Astrocyte (in vitro differentiated cells and primary cell): ENCODE measurements at regions not wholly inside any gene's neighbourhood (a gene's known extent, or its start where the extent isn't known, plus 50 kb on each side); places are given as distances from the start of the nearest gene placed in this dataset.

Experiments used
- DNase-seq: peaks from one replicate; pipeline ENCODE4 v3.0.0-alpha.2; 2010; ENCODE audit warnings: low read depth
- FAIRE-seq: peaks from 2 replicates; lab custom pipeline; 2011; peaks lifted over from hg19 to GRCh38; lab: Jason Lieb, UNC
- H2AFZ ChIP-seq: 2 replicates; pipeline ENCODE4 v1.6.0; 2012; ENCODE audit warnings: low read depth, low read length, inconsistent platforms
- H3K27ac ChIP-seq: 2 replicates; pipeline ENCODE4 v1.5.1; 2011; ENCODE audit warnings: low read depth, low read length, inconsistent platforms
- H3K27me3 ChIP-seq: 2 replicates; pipeline ENCODE4 v1.6.0; 2011; ENCODE audit warnings: low read length, inconsistent platforms; ENCODE audit not compliant: insufficient read depth
- H3K36me3 ChIP-seq: 2 replicates; pipeline ENCODE4 v1.5.1; 2011; ENCODE audit warnings: low read length, inconsistent platforms; ENCODE audit not compliant: insufficient read depth
- H3K4me1 ChIP-seq: 2 replicates; pipeline ENCODE4 v1.5.1; 2011; ENCODE audit warnings: low read length, inconsistent platforms; ENCODE audit not compliant: insufficient read depth
- H3K4me2 ChIP-seq: 2 replicates; pipeline ENCODE4 v1.6.0; 2012; ENCODE audit warnings: low read length, inconsistent platforms
- H3K4me3 ChIP-seq: 2 replicates; pipeline ENCODE4 v1.5.1; 2011; ENCODE audit warnings: low read depth, mild to moderate bottlenecking, low read length, inconsistent platforms; ENCODE audit not compliant: insufficient read depth
- H3K79me2 ChIP-seq: 2 replicates; pipeline ENCODE4 v1.6.0; 2012; ENCODE audit warnings: mild to moderate bottlenecking, low read length, inconsistent platforms; ENCODE audit not compliant: insufficient read depth
- H3K9ac ChIP-seq: 2 replicates; pipeline ENCODE4 v1.6.0; 2012; ENCODE audit warnings: mild to moderate bottlenecking, low read length, inconsistent platforms
- H3K9me3 ChIP-seq: 2 replicates; pipeline ENCODE4 v1.5.1; 2012; ENCODE audit warnings: low read depth, mild to moderate bottlenecking, low read length, inconsistent platforms; ENCODE audit not compliant: insufficient read depth
- H4K20me1 ChIP-seq: 2 replicates; pipeline ENCODE4 v1.6.0; 2012; ENCODE audit warnings: low read length, inconsistent platforms; ENCODE audit not compliant: insufficient read depth
- H3K27ac Mint-ChIP-seq: one replicate; pipeline ENCODE4 v1.8.0; 2021; ENCODE audit warnings: mild to moderate bottlenecking, mixed read lengths; ENCODE audit not compliant: unreplicated experiment
- H3K27me3 Mint-ChIP-seq: one replicate; pipeline ENCODE4 v1.8.0; 2021; ENCODE audit warnings: low read depth, mixed read lengths; ENCODE audit not compliant: unreplicated experiment
- H3K36me3 Mint-ChIP-seq: one replicate; pipeline ENCODE4 v1.8.0; 2021; ENCODE audit warnings: low read depth, mixed read lengths; ENCODE audit not compliant: unreplicated experiment
- H3K4me1 Mint-ChIP-seq: one replicate; pipeline ENCODE4 v1.8.0; 2021; ENCODE audit warnings: low read depth, mixed read lengths; ENCODE audit not compliant: unreplicated experiment
- H3K4me3 Mint-ChIP-seq: one replicate; pipeline ENCODE4 v1.8.0; 2021; ENCODE audit warnings: mild to moderate bottlenecking, moderate library complexity, mixed read lengths; ENCODE audit not compliant: unreplicated experiment
- H3K9me3 Mint-ChIP-seq: one replicate; pipeline ENCODE4 v1.8.0; 2021; ENCODE audit warnings: mild to moderate bottlenecking, mixed read lengths; ENCODE audit not compliant: unreplicated experiment
- CTCF ChIP-seq: IDR thresholded peaks from 2 replicates; pipeline ENCODE4 v1.5.1; 2011; ENCODE audit warnings: low read depth, mild to moderate bottlenecking, inconsistent platforms, low read length, moderate library complexity; ENCODE audit not compliant: insufficient read depth
- EZH2 ChIP-seq: IDR thresholded peaks from 2 replicates; pipeline ENCODE4 v1.6.1; 2012; ENCODE audit warnings: mild to moderate bottlenecking, low read length, inconsistent platforms; ENCODE audit not compliant: insufficient read depth

DNA sequence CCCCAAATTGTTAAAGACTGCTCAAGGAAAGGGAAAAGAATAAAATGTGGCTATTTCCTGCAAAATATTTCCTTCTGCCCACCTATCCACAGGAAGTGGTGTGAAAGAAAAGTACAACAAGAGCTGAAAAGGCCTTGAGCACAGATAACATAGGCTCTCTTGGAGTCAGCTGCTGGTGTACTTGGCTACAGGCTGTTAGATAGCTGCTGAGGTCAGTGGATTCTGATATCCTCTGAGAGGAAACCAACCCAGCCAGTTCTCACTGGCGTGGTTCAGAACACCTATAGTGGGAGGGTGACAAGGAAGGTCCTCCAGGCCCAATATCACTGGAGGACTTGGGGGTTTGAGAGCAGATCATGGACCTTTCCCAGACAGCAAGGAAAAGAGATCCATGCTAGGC is 124.4 kb upstream of the GAP43 start:
- Mint-ChIP-seq H3K27ac (no peak overlapping the region), H3K4me1 (peaks cover 8% of the 10 kb centered on the region), H3K9me3 (peaks cover 11% of the 10 kb centered on the region), H3K4me3 (no peak overlapping the region), H3K27me3 (peaks cover 2% of the 10 kb centered on the region), H3K36me3 (peaks cover 3% of the 10 kb centered on the region)
- Histone ChIP-seq H3K4me1 (no peaks in the 10 kb centered on the region), H3K4me3 (no peak overlapping the region), H4K20me1 (no peaks in the 10 kb centered on the region), H3K9me3 (peaks cover 4% of the 10 kb centered on the region), H3K27me3 (no peaks in the 10 kb centered on the region), H3K4me2 (no peak overlapping the region), H3K27ac (no peak overlapping the region), H3K79me2 (no peaks in the 10 kb centered on the region), H3K36me3 (no peaks in the 10 kb centered on the region), H2AFZ (no peak overlapping the region), H3K9ac (no peak overlapping the region)
- no peak for DNase-seq
- no peak for FAIRE-seq
- TF ChIP-seq EZH2 (no peak), CTCF (no peak)

GRCh38 chr3:115499666-115500065 is 123.6 kb upstream of the GAP43 start:
- H3K4me1 ChIP-seq: no peaks in the 10 kb centered on the region
- H3K4me3 ChIP-seq: no peak overlapping the region
- H3K4me1 Mint-ChIP-seq: peaks cover 8% of the 10 kb centered on the region
- no peaks in the 10 kb centered on the region for H3K27me3 ChIP-seq
- H2AFZ ChIP-seq: no peak overlapping the region
- peaks cover 2% of the 10 kb centered on the region for H3K27me3 Mint-ChIP-seq
- no peak overlapping the region for H3K4me2 ChIP-seq
- H3K9ac ChIP-seq: no peak overlapping the region
- H3K27ac ChIP-seq: no peak overlapping the region
- no peak for TF ChIP-seq CTCF
- TF ChIP-seq EZH2: no peak
- FAIRE-seq: no peak
- no peaks in the 10 kb centered on the region for H3K36me3 ChIP-seq
- H3K36me3 Mint-ChIP-seq: peaks cover 2% of the 10 kb centered on the region
- no peak overlapping the region for H3K4me3 Mint-ChIP-seq
- H4K20me1 ChIP-seq: no peaks in the 10 kb centered on the region
- H3K79me2 ChIP-seq: no peaks in the 10 kb centered on the region
- H3K9me3 ChIP-seq: peaks cover 4% of the 10 kb centered on the region
- no peak for DNase-seq
- no peak overlapping the region for H3K27ac Mint-ChIP-seq
- H3K9me3 Mint-ChIP-seq: peaks cover 10% of the 10 kb centered on the region

DNA sequence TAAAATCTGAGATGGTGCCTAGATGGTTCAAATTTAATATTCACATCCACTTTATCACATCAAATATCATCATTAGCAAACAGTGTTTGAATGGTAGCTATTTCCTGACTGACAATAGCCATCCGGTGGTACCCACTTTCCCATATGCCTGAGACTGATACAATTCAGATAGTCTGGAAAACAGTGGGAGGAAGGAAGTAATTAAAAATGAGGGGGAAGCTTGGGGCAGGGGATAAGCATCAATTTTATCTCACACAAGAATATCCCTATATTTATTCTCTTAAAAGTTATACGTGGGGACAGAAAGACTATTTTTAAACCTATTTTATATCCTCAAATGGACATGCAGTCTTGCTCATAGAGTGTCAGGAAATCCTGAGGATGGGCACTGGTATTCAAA is 122.5 kb upstream of the GAP43 start:
- peaks cover 8% of the 10 kb centered on the region for H3K4me1 Mint-ChIP-seq
- Histone ChIP-seq H3K27me3 (no peaks in the 10 kb centered on the region), H3K4me2 (no peak overlapping the region), H3K36me3 (no peaks in the 10 kb centered on the region), H3K9ac (no peak overlapping the region), H3K9me3 (peaks cover 5% of the 10 kb centered on the region), H3K27ac (no peak overlapping the region), H2AFZ (no peak overlapping the region), H4K20me1 (no peaks in the 10 kb centered on the region), H3K4me3 (no peak overlapping the region), H3K4me1 (no peaks in the 10 kb centered on the region), H3K79me2 (no peaks in the 10 kb centered on the region)
- DNase-seq: no peak
- no peak overlapping the region for H3K27ac Mint-ChIP-seq
- no peak for FAIRE-seq
- H3K36me3 Mint-ChIP-seq: no peaks in the 10 kb centered on the region
- peaks cover 4% of the 10 kb centered on the region for H3K9me3 Mint-ChIP-seq
- TF ChIP-seq EZH2 (no peak), CTCF (no peak)
- no peak overlapping the region for H3K4me3 Mint-ChIP-seq
- H3K27me3 Mint-ChIP-seq: peaks cover 2% of the 10 kb centered on the region
